ENCODE measurements at regions not wholly inside any gene's neighbourhood (a gene's known extent, or its start where the extent isn't known, plus 50 kb on each side); places are given as distances from the start of the nearest gene placed in this dataset.

DNA sequence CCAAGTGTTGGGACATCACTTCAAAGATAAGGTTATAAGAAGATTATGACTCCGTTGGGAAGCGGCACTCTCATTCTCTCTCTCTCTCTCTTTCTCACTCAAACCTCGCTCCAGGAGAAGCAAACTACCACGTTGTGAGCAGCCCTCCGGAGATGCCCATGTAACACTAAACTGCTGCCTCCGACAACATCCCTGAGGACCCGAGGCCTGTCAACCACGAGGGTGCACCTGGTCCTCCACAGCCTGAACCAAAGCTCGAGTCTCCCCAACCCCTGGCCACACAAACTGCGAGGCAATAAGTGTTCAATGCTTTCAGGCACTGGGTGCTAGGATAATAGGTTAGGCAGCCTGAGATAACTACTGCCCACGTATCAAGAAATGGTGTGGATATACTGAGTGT lies 654.5 kb upstream of the ID2 start:
- H3K4me3 ChIP-seq (ENCODE audit: control insufficient read depth, low read depth, low read length) = no peak overlapping the region
- DNase-seq (ENCODE audit: low read depth) = no peak
- TF ChIP-seq, protein P1, sequence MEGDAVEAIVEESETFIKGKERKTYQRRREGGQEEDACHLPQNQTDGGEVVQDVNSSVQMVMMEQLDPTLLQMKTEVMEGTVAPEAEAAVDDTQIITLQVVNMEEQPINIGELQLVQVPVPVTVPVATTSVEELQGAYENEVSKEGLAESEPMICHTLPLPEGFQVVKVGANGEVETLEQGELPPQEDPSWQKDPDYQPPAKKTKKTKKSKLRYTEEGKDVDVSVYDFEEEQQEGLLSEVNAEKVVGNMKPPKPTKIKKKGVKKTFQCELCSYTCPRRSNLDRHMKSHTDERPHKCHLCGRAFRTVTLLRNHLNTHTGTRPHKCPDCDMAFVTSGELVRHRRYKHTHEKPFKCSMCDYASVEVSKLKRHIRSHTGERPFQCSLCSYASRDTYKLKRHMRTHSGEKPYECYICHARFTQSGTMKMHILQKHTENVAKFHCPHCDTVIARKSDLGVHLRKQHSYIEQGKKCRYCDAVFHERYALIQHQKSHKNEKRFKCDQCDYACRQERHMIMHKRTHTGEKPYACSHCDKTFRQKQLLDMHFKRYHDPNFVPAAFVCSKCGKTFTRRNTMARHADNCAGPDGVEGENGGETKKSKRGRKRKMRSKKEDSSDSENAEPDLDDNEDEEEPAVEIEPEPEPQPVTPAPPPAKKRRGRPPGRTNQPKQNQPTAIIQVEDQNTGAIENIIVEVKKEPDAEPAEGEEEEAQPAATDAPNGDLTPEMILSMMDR (conservative IDR thresholded peaks at IDR 0.05; ENCODE audit: control insufficient read depth, insufficient read depth, low read depth, low read length) = no peak

DNA sequence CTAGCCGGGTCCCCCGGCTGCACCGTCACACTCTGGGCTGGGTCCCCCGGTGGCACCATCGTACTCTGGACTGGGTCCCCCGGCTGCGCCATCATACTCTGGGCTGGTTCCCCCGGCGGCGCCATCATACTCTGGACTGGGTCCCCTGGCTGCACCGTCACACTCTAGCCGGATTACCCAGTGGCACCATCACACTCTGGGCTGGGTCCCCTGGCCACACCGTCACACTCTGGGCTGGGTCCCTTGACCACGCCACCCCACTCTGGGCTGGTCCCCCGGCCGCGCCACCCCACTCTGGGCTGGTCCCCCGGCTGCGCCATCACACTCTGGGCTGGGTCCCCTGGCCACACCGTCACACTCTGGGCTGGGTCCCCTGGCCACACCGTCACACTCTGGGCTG lies 653.8 kb upstream of the ID2 start:
- TF ChIP-seq, protein P1 (conservative IDR thresholded peaks at IDR 0.05; ENCODE audit: control insufficient read depth, insufficient read depth, low read depth, low read length) = no peak
- DNase-seq (ENCODE audit: low read depth) = no peak
- H3K4me3 ChIP-seq (ENCODE audit: control insufficient read depth, low read depth, low read length) = no peak overlapping the region

DNA sequence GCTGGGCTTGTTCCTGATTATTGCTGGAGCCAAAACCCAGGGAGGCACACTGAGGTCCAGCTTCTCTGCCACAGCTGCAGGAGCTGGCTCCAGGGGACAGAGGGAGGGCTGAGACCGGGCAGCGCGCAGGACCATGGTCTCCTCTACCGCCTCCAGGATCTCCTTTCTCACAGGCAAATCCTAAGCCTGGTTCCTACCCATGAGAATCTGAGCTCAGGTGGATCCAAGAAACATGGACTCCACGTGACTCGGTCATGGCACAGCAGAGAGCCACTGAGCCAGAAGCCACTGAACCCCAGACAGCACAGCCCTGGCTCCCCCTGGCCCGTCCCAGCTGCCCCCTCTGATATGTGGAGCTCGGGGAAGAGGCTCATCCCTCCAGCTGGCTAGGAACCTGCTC lies 653.4 kb upstream of the ID2 start:
- no peak for DNase-seq (ENCODE audit: low read depth)

DNA sequence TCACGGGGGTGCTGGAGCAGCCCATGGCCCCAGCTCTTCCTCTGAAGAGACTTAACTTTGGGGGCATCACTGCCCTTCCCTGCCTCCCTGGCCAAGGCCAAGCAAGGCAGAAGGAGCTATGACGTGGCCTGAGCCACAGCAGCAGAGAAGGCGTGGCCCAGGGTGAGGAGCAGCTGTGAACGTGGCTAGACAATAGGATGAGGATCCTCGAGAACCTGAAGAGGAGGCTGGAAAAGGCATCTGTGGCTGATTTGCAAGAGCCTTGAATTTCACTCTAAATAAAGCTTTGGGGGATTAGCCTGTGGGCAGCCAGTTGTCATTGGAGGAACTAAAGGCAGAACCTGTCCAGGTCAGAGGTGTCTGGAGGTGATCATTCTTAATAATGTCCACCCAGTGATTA lies 652.9 kb upstream of the ID2 start:
- TF ChIP-seq, protein P1 (conservative IDR thresholded peaks at IDR 0.05; ENCODE audit: control insufficient read depth, insufficient read depth, low read depth, low read length) = no peak
- no peak for DNase-seq (ENCODE audit: low read depth)

More for the DNA sequence above, 653.4 kb upstream of the ID2 start:
- TF ChIP-seq, protein P1 (conservative IDR thresholded peaks at IDR 0.05; ENCODE audit: control insufficient read depth, insufficient read depth, low read depth, low read length) = no peak
- no peak overlapping the region for H3K4me3 ChIP-seq (ENCODE audit: control insufficient read depth, low read depth, low read length)

DNA sequence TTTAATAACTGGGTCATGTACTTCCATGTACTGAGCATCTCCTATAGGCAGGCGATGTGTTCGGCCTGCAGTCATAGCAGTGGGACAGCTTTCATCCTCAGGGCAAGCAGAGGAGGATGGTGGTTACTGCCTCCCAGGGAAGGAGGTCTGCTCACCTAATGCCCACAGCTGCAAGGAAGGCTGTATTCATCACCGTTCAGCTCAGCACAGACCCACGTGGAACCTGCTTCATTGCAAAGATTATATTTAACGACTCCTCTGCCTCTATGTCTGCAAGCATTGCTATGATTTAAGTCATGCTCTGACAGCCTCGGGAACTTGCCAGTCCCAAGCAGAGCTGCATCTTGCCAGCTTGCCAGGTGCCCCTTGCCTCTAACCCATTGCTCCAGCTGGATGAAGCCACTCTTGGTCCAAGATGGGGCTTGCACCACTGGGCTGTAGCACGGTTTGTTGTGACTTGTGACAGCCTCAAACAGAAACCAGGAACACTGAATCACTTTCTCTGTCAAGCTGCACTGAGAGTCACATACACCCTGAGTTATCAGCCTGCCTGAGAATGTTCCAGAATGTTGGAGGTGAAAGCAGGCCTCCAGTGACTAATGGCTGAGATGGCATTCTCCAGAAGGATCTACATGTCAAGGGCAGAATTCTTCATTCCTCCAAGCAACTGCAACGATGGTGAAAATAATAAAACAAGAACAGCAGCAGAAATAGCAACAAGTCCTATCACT lies 651.1 kb upstream of the ID2 start:
- TF ChIP-seq, protein P1 (conservative IDR thresholded peaks at IDR 0.05; ENCODE audit: control insufficient read depth, insufficient read depth, low read depth, low read length) = no peak
- H3K4me3 ChIP-seq (ENCODE audit: control insufficient read depth, low read depth, low read length) = no peak overlapping the region
- DNase-seq (ENCODE audit: low read depth) = no peak

More for the DNA sequence above, 652.9 kb upstream of the ID2 start:
- no peak overlapping the region for H3K4me3 ChIP-seq (ENCODE audit: control insufficient read depth, low read depth, low read length)

DNA sequence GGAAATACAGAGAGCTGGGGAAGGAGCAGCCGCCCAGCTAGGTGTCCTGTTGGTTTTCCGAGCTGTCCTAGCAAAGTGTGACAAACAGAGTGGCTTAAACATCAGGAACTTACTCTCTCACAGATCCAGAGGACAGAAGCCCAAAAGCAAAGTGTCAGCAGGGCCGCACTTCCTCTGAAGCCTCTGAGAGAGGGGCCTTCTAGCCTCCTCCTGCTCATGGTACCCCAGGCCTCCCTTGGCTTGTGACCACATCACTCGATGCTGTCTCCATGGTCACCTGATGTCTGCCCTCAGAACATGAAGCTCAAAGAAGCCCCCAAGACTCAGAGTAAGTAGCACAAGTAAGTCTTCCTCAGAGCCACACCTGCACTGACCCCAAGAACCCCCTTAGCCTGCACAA lies 650.5 kb upstream of the ID2 start:
- DNase-seq (ENCODE audit: low read depth) = no peak
- H3K4me3 ChIP-seq (ENCODE audit: control insufficient read depth, low read depth, low read length) = no peak overlapping the region
- TF ChIP-seq, protein P1 (conservative IDR thresholded peaks at IDR 0.05; ENCODE audit: control insufficient read depth, insufficient read depth, low read depth, low read length) = no peak

Data from fibroblast of mammary gland (primary cell).